Nephron progenitor cell (in vitro differentiated cells): ENCODE measurements at regions not wholly inside any gene's neighbourhood (a gene's known extent, or its start where the extent isn't known, plus 50 kb on each side); places are given as distances from the start of the nearest gene placed in this dataset.

Experiments used
- DNase-seq: peaks from one replicate; pipeline ENCODE4 v3.0.0; 2021
- H3K27ac Mint-ChIP-seq: 2 replicates; pipeline ENCODE4 v1.8.0; 2021; ENCODE audit warnings: mild to moderate bottlenecking, moderate library complexity, mixed read lengths
- H3K27me3 Mint-ChIP-seq: 2 replicates; pipeline ENCODE4 v1.8.0; 2021; ENCODE audit warnings: mild to moderate bottlenecking, low read depth, mixed read lengths; ENCODE audit not compliant: poor library complexity
- H3K36me3 Mint-ChIP-seq: 2 replicates; pipeline ENCODE4 v1.8.0; 2021; ENCODE audit warnings: low read depth, mixed read lengths
- H3K4me1 Mint-ChIP-seq: 2 replicates; pipeline ENCODE4 v1.8.0; 2021; ENCODE audit warnings: mixed read lengths
- H3K4me3 Mint-ChIP-seq: 2 replicates; pipeline ENCODE4 v1.8.0; 2021; ENCODE audit warnings: mild to moderate bottlenecking, moderate library complexity, mixed read lengths
- H3K9me3 Mint-ChIP-seq: 2 replicates; pipeline ENCODE4 v1.8.0; 2021; ENCODE audit warnings: mild to moderate bottlenecking, moderate library complexity, mixed read lengths
- CTCF ChIP-seq: fragments of 200-600 bp; sonication (generic); IDR thresholded peaks from 2 replicates; pipeline ENCODE4 v1.5.0; 2021; ENCODE audit warnings: antibody characterized with exemption

GRCh38 chr2:83015035-83015715, 1443.9 kb downstream of the SUCLG1 start:
- H3K36me3 Mint-ChIP-seq = no peaks in the 10 kb centered on the region
- H3K4me3 Mint-ChIP-seq = no peak overlapping the region
- no peak overlapping the region for H3K27ac Mint-ChIP-seq
- H3K9me3 Mint-ChIP-seq = peaks cover 5% of the 10 kb centered on the region
- H3K4me1 Mint-ChIP-seq = no peaks in the 10 kb centered on the region
- no peak for TF ChIP-seq CTCF
- H3K27me3 Mint-ChIP-seq = peaks cover 5% of the 10 kb centered on the region
- no peak for DNase-seq

- Mint-ChIP-seq H3K27me3 (peaks cover 5% of the 10 kb centered on the region), H3K4me3 (no peak overlapping the region), H3K36me3 (no peaks in the 10 kb centered on the region), H3K27ac (no peak overlapping the region), H3K9me3 (peaks cover 5% of the 10 kb centered on the region), H3K4me1 (no peaks in the 10 kb centered on the region)
- TF ChIP-seq CTCF = no peak
- no peak for DNase-seq
Measured at GRCh38 chr2:83014462-83014861, 1444.6 kb downstream of the SUCLG1 start.

- DNase-seq = no peak
- no peak overlapping the region for H3K4me3 Mint-ChIP-seq
Measured at GRCh38 chr2:83006961-83007360, 1452.1 kb downstream of the SUCLG1 start.

GRCh38 chr2:83003555-83003954, 1455.5 kb downstream of the SUCLG1 start:
- Mint-ChIP-seq H3K27ac (no peak overlapping the region), H3K4me3 (no peak overlapping the region), H3K36me3 (no peaks in the 10 kb centered on the region), H3K27me3 (no peaks in the 10 kb centered on the region), H3K9me3 (no peaks in the 10 kb centered on the region), H3K4me1 (peaks cover 13% of the 10 kb centered on the region)
- DNase-seq = no peak
- TF ChIP-seq CTCF = no peak

More at GRCh38 chr2:83006961-83007360, 1452.1 kb downstream of the SUCLG1 start:
- Mint-ChIP-seq H3K36me3 (no peaks in the 10 kb centered on the region), H3K27me3 (no peaks in the 10 kb centered on the region), H3K27ac (no peak overlapping the region), H3K4me1 (peaks cover 13% of the 10 kb centered on the region), H3K9me3 (peaks cover 5% of the 10 kb centered on the region)
- TF ChIP-seq CTCF = no peak

GRCh38 chr2:83002706-83003105, 1456.4 kb downstream of the SUCLG1 start:
- Mint-ChIP-seq H3K27me3 (no peaks in the 10 kb centered on the region), H3K36me3 (no peaks in the 10 kb centered on the region), H3K27ac (no peak overlapping the region), H3K4me3 (no peak overlapping the region), H3K9me3 (no peaks in the 10 kb centered on the region), H3K4me1 (peaks cover 13% of the 10 kb centered on the region)
- TF ChIP-seq CTCF = no peak
- DNase-seq = no peak

GRCh38 chr2:82998781-82999180, 1460.3 kb downstream of the SUCLG1 start:
- no peak for TF ChIP-seq CTCF
- H3K27ac Mint-ChIP-seq = no peak overlapping the region
- H3K9me3 Mint-ChIP-seq = no peaks in the 10 kb centered on the region
- peaks cover 13% of the 10 kb centered on the region for H3K4me1 Mint-ChIP-seq
- no peak overlapping the region for H3K4me3 Mint-ChIP-seq
- no peak for DNase-seq
- H3K27me3 Mint-ChIP-seq = no peaks in the 10 kb centered on the region
- H3K36me3 Mint-ChIP-seq = no peaks in the 10 kb centered on the region
